ENCODE measurements at regions not wholly inside any gene's neighbourhood (a gene's known extent, or its start where the extent isn't known, plus 50 kb on each side); places are given as distances from the start of the nearest gene placed in this dataset.

- DNase-seq = no peak
These were observed 69.2 kb upstream of the RFLNA start for GRCh38 chr12:124225730-124226129.

DNA sequence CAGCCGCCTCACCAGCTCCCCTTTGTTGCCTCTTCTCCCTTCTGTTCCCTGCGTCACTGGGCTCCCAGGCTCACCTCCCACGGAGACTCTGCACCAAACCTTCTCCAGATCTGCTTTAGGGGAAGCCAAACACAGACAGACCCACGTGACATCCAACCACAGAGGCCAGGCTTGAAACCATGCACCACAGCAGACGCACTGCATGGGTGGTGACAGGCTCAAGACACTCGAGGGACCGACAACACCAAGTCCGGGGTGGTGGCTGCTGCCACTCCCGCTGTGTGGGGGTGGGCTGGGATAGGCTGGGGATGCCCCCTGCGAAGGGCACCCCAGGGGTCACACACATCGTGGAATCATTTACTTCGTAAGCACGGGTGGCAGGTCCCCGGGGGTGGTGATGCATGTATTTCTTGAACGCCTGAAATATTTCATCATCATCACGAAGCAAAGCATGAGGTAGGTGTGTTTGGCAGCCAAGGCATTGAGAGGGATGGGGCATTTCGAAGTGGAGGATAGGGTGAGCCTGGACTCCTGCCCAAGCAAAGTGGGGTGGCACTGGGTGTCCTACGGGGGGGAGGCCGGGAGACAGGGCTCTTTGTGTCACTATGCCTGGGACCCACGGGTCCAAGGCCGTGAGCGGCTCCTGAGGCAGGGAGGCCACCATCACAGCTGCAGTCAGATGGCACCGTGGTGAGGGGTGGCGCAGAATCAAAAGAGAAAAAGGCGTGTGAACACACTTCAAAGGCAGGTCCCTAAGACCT, 66.8 kb upstream of the RFLNA start:
- DNase-seq = no peak

DNA sequence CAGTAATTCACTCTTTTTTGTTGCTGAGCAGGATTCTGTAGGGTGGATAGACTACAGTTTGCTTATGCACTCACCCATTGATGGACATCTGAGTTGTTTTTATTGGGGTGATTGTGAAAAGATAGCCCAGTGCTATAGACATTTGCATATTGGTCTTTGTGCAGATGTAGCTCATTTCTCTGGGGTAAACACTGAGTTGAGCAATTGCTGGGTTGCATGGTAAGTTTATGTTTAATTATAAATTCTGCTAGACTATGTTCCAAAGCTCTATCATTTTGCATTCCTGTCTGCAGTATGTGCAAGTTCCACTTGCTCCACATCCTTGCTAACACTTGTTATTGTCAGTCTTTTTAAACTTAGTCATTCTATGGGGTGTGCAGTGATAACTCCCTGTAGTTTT, 65.4 kb upstream of the RFLNA start:
- DNase-seq = no peak

DNA sequence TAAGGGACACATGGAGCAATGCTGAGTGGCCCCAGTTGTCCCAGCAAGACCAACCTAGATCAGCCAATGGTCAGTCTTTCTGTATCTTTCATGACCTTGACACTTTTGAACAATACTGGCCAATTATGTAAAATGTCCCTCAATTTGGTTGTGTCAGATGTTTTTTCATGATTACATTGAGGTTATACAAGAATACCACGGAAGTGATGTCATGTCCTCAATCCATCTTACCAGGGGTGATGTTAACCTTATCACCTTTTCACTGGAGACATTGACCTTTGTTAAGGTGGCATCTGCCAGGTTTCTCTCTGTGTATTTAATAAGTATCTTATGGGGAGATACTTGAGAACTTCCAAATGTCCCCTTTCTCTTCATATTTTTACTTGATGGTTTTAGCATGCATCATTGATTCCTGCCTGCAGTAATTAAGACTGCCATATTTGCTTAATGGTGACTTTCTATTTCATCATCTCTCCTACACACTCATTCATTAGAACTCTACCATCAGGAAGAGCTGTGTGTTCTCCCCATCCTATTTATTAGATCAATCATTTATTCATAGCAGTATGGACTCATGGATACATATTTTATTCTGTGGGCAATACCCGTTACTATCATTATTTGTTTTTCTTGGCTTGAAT, 64.7 kb upstream of the RFLNA start:
- DNase-seq = no peak

GRCh38 chr12:124230789-124231188, 64.1 kb upstream of the RFLNA start:
- DNase-seq = no peak

GRCh38 chr12:124231980-124232653, 62.8 kb upstream of the RFLNA start:
- no peak for DNase-seq

- DNase-seq = no peak
These were observed 62.3 kb upstream of the RFLNA start for GRCh38 chr12:124232654-124232987.

GRCh38 chr12:124233041-124233796, 61.7 kb upstream of the RFLNA start:
- DNase-seq = no peak

GRCh38 chr12:124233846-124234640, 60.9 kb upstream of the RFLNA start:
- DNase-seq = no peak

DNA sequence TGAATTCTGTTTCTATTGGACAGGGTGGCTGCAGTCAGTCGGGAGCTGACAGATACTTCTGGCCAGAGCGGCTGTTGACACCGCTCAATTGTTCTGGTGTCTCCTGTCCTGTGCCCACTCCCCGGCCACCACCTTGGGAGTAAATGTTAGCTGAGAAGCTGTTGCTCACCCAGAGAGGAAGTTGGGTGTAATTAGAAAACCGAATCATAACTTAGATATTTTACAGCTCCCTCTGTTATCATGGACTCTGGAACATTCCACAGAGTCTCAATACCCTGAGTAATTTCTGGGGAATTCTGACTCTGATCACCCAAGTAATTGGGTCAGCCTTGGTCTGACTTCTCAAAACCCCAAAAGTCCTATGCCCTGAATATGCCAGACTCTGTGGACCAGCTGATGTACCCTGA, 58.3 kb upstream of the RFLNA start:
- DNase-seq = no peak

- no peak for DNase-seq
These were observed 56.0 kb upstream of the RFLNA start for GRCh38 chr12:124238886-124239285.

DNA sequence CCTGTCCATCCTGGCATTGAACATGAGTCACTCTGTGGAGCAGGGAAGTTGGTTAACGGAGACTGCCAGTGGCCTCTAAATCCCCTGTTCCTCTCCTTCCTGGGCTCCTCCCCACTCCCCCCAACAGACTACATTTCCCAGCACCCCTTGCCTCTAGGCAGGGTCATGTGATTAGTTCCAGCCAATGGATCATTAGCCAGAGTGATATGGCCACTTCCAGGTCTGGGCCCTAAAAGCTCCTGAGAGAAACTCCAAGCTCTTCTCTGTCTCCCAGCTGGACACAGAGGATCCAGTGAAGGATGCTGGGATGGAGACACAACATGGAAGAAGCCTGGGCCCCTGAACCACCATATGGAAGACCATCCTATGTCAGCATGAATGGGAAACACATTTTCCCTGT, 54.4 kb upstream of the RFLNA start:
- no peak for DNase-seq

GRCh38 chr12:124241776-124242528, 52.9 kb upstream of the RFLNA start:
- DNase-seq = no peak

- no peak for DNase-seq
These were observed 52.3 kb upstream of the RFLNA start for GRCh38 chr12:124242529-124243065.

GRCh38 chr12:124243936-124244335, 51.0 kb upstream of the RFLNA start:
- DNase-seq = no peak
